Smooth muscle cell (in vitro differentiated cells): ENCODE measurements at regions not wholly inside any gene's neighbourhood (a gene's known extent, or its start where the extent isn't known, plus 50 kb on each side); places are given as distances from the start of the nearest gene placed in this dataset.
"Not testable (repeated sequence)": the region's sequence is repeated elsewhere in the genome, so short reads cannot be mapped to it uniquely, and the experiment has no call there.

Source experiments
- DNase-seq: peaks from one replicate; lab custom pipeline; 2025; ENCODE audit not compliant: unreplicated experiment; lab: John Stamatoyannopoulos, UW
- H2AFZ ChIP-seq: fragments of 200-600 bp; sonication (generic); 2 replicates; pipeline ENCODE4 v1.6.0; 2016; ENCODE audit warnings: antibody characterized with exemption, low read depth, mild to moderate bottlenecking
- H3F3A ChIP-seq: fragments of 200-600 bp; sonication (generic); 2 replicates; pipeline ENCODE4 v1.6.0; 2017; ENCODE audit warnings: antibody characterized with exemption, low read depth
- H3K27ac ChIP-seq: fragments of 200-600 bp; sonication (generic); 2 replicates; pipeline ENCODE4 v1.5.1; 2016; ENCODE audit warnings: low read depth, mild to moderate bottlenecking
- H3K27me3 ChIP-seq: fragments of 200-600 bp; sonication (generic); 2 replicates; pipeline ENCODE4 v1.6.1; 2016; ENCODE audit warnings: low read depth, mild to moderate bottlenecking
- H3K36me3 ChIP-seq: fragments of 200-600 bp; sonication (generic); 2 replicates; pipeline ENCODE4 v1.5.1; 2016; ENCODE audit warnings: low read depth
- H3K4me1 ChIP-seq: fragments of 200-600 bp; sonication (generic); 2 replicates; pipeline ENCODE4 v1.5.1; 2016; ENCODE audit warnings: low read depth
- H3K4me2 ChIP-seq: fragments of 200-600 bp; sonication (generic); 2 replicates; pipeline ENCODE4 v1.6.0; 2016; ENCODE audit warnings: mild to moderate bottlenecking
- H3K4me3 ChIP-seq: fragments of 200-600 bp; sonication (generic); 2 replicates; pipeline ENCODE4 v1.5.1; 2016; ENCODE audit warnings: mild to moderate bottlenecking
- H3K79me2 ChIP-seq: fragments of 200-600 bp; sonication (generic); 2 replicates; pipeline ENCODE4 v1.6.0; 2016; ENCODE audit warnings: low read depth, mild to moderate bottlenecking
- H3K9ac ChIP-seq: fragments of 200-600 bp; sonication (generic); 2 replicates; pipeline ENCODE4 v1.6.0; 2016; ENCODE audit warnings: low read depth
- H3K9me3 ChIP-seq: fragments of 200-600 bp; sonication (generic); replicated peaks from 2 replicates; pipeline ENCODE4 v1.5.1; 2016; ENCODE audit warnings: low read depth
- H4K20me1 ChIP-seq: fragments of 200-600 bp; sonication (generic); 2 replicates; pipeline ENCODE4 v1.6.0; 2016; ENCODE audit warnings: low read depth
- CTCF ChIP-seq: fragments of 200-600 bp; sonication (generic); IDR thresholded peaks from 2 replicates; pipeline ENCODE4 v1.5.1; 2017; ENCODE audit warnings: borderline replicate concordance, mild to moderate bottlenecking, antibody characterized with exemption; ENCODE audit not compliant: insufficient read depth, poor library complexity, severe bottlenecking
- whole genome bisulfite sequencing: methylation state at CpG from one replicate; pipeline ENCODE4 v1.1.7; 2016; ENCODE audit warnings: low lambda C conversion rate; 5-methylcytosine and 5-hydroxymethylcytosine counted together

- Histone ChIP-seq H3K4me1 (no peaks in the 10 kb centered on the region), H3K4me3 (no peak overlapping the region), H3K9me3 (no peaks in the 10 kb centered on the region), H4K20me1 (no peaks in the 10 kb centered on the region), H3K27me3 (no peaks in the 10 kb centered on the region), H3F3A (no peaks in the 10 kb centered on the region), H3K9ac (no peak overlapping the region), H3K27ac (no peak overlapping the region), H2AFZ (no peak overlapping the region), H3K4me2 (no peak overlapping the region), H3K79me2 (no peaks in the 10 kb centered on the region), H3K36me3 (no peaks in the 10 kb centered on the region)
- TF ChIP-seq CTCF = no peak
- no peak for DNase-seq
- 76% methylated on average over 4 of the region's 4 CpGs for WGBS
Observed at GRCh38 chr2:67164771-67165522, 232.2 kb upstream of the ETAA1 start.

- Histone ChIP-seq H3K27me3 (no peaks in the 10 kb centered on the region), H3K4me1 (no peaks in the 10 kb centered on the region), H3K4me2 (no peak overlapping the region), H3K27ac (no peak overlapping the region), H3F3A (no peaks in the 10 kb centered on the region), H2AFZ (no peak overlapping the region), H3K9ac (no peak overlapping the region), H3K4me3 (no peak overlapping the region), H3K9me3 (no peaks in the 10 kb centered on the region), H4K20me1 (no peaks in the 10 kb centered on the region), H3K79me2 (no peaks in the 10 kb centered on the region), H3K36me3 (no peaks in the 10 kb centered on the region)
- TF ChIP-seq CTCF = no peak
- DNase-seq = no peak
Observed at GRCh38 chr2:67165523-67165990, 231.6 kb upstream of the ETAA1 start.

GRCh38 chr2:67166511-67166910, 230.6 kb upstream of the ETAA1 start:
- not testable (repeated sequence) for H3K27me3 ChIP-seq, H2AFZ ChIP-seq, H3K79me2 ChIP-seq, H3K9ac ChIP-seq, H3K4me2 ChIP-seq, DNase-seq, H3K4me1 ChIP-seq, H3F3A ChIP-seq, H4K20me1 ChIP-seq, H3K36me3 ChIP-seq, H3K27ac ChIP-seq, H3K4me3 ChIP-seq, H3K9me3 ChIP-seq
- 84% methylated on average over 2 of the region's 2 CpGs for WGBS

- DNase-seq = no peak
- Histone ChIP-seq H3K9me3 (no peaks in the 10 kb centered on the region), H3K36me3 (no peaks in the 10 kb centered on the region), H3K9ac (no peak overlapping the region), H3K27me3 (peaks cover 6% of the 10 kb centered on the region), H3K4me2 (no peak overlapping the region), H2AFZ (no peak overlapping the region), H3F3A (no peaks in the 10 kb centered on the region), H3K4me1 (no peaks in the 10 kb centered on the region), H3K4me3 (no peak overlapping the region), H3K79me2 (no peaks in the 10 kb centered on the region), H3K27ac (no peak overlapping the region), H4K20me1 (no peaks in the 10 kb centered on the region)
- WGBS = 73% methylated on average over 6 of the region's 6 CpGs
- TF ChIP-seq CTCF = no peak
Observed at GRCh38 chr2:67169417-67170140, 227.6 kb upstream of the ETAA1 start.
